Panc1 (cell line): ENCODE measurements at regions not wholly inside any gene's neighbourhood (a gene's known extent, or its start where the extent isn't known, plus 50 kb on each side); places are given as distances from the start of the nearest gene placed in this dataset.

Source experiments
- ATAC-seq: fragments of 200-7000 bp; cut with Tn5 transposase; 2 replicates; pipeline ENCODE4 v1.9.1; 2020; ENCODE audit warnings: mild to moderate bottlenecking, moderate library complexity
- BruUV-seq: library from RNA; stranded (reverse); fragments of 400-500 nt; replicated peaks from 2 replicates; lab custom pipeline; 2021; lab: Mats Ljungman, UMichigan
- CTCF ChIA-PET: fragments of 300-600 bp; sonication (Branson Sonifier 250); formaldehyde crosslinking; loops from one replicate; lab custom pipeline; 2022; ENCODE audit warnings: antibody characterized with exemption; lab: Charles Lee
- POLR2A ChIA-PET: fragments of 300-600 bp; sonication (Branson Sonifier 250); formaldehyde crosslinking; loops from one replicate; lab custom pipeline; 2022; ENCODE audit warnings: antibody characterized with exemption; lab: Charles Lee
- DNase-seq: peaks from one replicate; pipeline ENCODE4 v3.0.0-alpha.2; 2010; ENCODE audit warnings: low read depth, low spot score
- H3K27ac ChIP-seq: 2 replicates; pipeline ENCODE4 v1.5.1; 2011; ENCODE audit warnings: mild to moderate bottlenecking, low read length, inconsistent platforms
- H3K27me3 ChIP-seq: fragments of 200-500 bp; sonication (Bioruptor generic); 2 replicates; pipeline ENCODE4 v1.6.0; 2014; ENCODE audit warnings: low read length, inconsistent platforms; ENCODE audit not compliant: control insufficient read depth, insufficient read depth
- H3K36me3 ChIP-seq: fragments of 200-500 bp; sonication (Bioruptor generic); 2 replicates; pipeline ENCODE4 v1.5.1; 2014; ENCODE audit warnings: inconsistent platforms, mild to moderate bottlenecking, low read length, moderate library complexity; ENCODE audit not compliant: control insufficient read depth, insufficient read depth
- H3K4me1 ChIP-seq: 2 replicates; pipeline ENCODE4 v1.5.1; 2011; ENCODE audit warnings: inconsistent platforms, mild to moderate bottlenecking, low read length, moderate library complexity; ENCODE audit not compliant: control insufficient read depth, insufficient read depth
- H3K4me3 ChIP-seq, 2 experiments: 2 replicates each; pipeline ENCODE4 v1.5.1; 2011 to 2012; ENCODE audit warnings: low read depth in 2 of 2, low read length in 2 of 2, mild to moderate bottlenecking in 2 of 2, inconsistent platforms in 1 of 2, moderate library complexity in 1 of 2
- H3K9me3 ChIP-seq: fragments of 200-500 bp; sonication (Bioruptor generic); 2 replicates; pipeline ENCODE4 v1.5.1; 2014; ENCODE audit warnings: low read depth, mild to moderate bottlenecking, inconsistent platforms, low read length, moderate library complexity; ENCODE audit not compliant: control insufficient read depth, insufficient read depth
- CTCF ChIP-seq: fragments of 450-650 bp; IDR thresholded peaks from 2 replicates; pipeline ENCODE4 v1.5.1; 2017; ENCODE audit warnings: mild to moderate bottlenecking
- POLR2AphosphoS5 ChIP-seq: IDR thresholded peaks from 2 replicates; pipeline ENCODE4 v1.6.1; 2012; ENCODE audit warnings: mild to moderate bottlenecking, low read depth, low read length, moderate library complexity
- REST ChIP-seq, 2 experiments: IDR thresholded peaks; 2 replicates each; pipeline ENCODE4 v1.6.1; 2011 to 2012; ENCODE audit warnings: low read depth in 2 of 2, control low read depth in 1 of 2, low read length in 1 of 2, mild to moderate bottlenecking in 1 of 2, moderate library complexity in 1 of 2; ENCODE audit not compliant: insufficient read depth in 1 of 2
- SIN3A ChIP-seq: IDR thresholded peaks from 2 replicates; pipeline ENCODE4 v1.6.1; 2012; ENCODE audit warnings: low read depth, mild to moderate bottlenecking, low read length, moderate library complexity, borderline replicate concordance; ENCODE audit not compliant: insufficient read depth
- TCF7L2 ChIP-seq: IDR thresholded peaks from 2 replicates; pipeline ENCODE4 v1.6.1; 2011; ENCODE audit warnings: mild to moderate bottlenecking, low read depth, low read length, inconsistent platforms
- in situ Hi-C: cut with HindIII; loops from 2 replicates; pipeline ENCODE4 v1.10.0; 2016; ENCODE audit warnings: low sequenced_read_pairs, low pct_unique_long_range_greater_than_20kb
- intact Hi-C: fragments of 100-400 bp; cut with micrococcal nuclease; formaldehyde crosslinking; loops from one replicate; pipeline ENCODE4 v1.10.0; 2022; ENCODE audit not compliant: unreplicated experiment

GRCh38 chr2:239731998-239732665 is 293.0 kb downstream of the NDUFA10 start:
- POLR2A ChIA-PET, result no interaction called here
- ATAC-seq, result no peak
- H3K36me3 ChIP-seq, result no peaks in the 10 kb centered on the region

GRCh38 chr2:239731422-239731821 is 293.7 kb downstream of the NDUFA10 start:
- ChIA-PET POLR2A (no interaction called here), CTCF (no interaction called here)
- no peaks in the 10 kb centered on the region for H3K27me3 ChIP-seq
- H3K9me3 ChIP-seq, result no peaks in the 10 kb centered on the region
- in situ Hi-C loops (no loop called here), intact Hi-C loops (no loop called here)
- no peaks in the 10 kb centered on the region for H3K4me1 ChIP-seq
- no peaks in the 10 kb centered on the region for H3K36me3 ChIP-seq
- no peak for TF ChIP-seq POLR2AphosphoS5
- TF ChIP-seq SIN3A, result no peak
- no peak for TF ChIP-seq REST (IDR thresholded peaks at IDR 0.05; ENCODE audit: insufficient read depth in 1 of 2, low read depth in 2 of 2, low read length in 1 of 2)
- no peak; the same call in 1 of the 2 replicates for TF ChIP-seq CTCF
- no peak for TF ChIP-seq TCF7L2
- H3K4me3 ChIP-seq, result no peak overlapping the region
- DNase-seq, result no peak
- no TSS peak for BruUV-seq
- no peak overlapping the region for H3K27ac ChIP-seq
- 0 out of 2 replicates have a peak, but pooled peaks have one; percentile 39 for ATAC-seq

More at GRCh38 chr2:239731998-239732665, 293.0 kb downstream of the NDUFA10 start:
- no TSS peak for BruUV-seq
- Histone ChIP-seq H3K4me3 (no peak overlapping the region), H3K4me1 (no peaks in the 10 kb centered on the region), H3K27me3 (no peaks in the 10 kb centered on the region), H3K27ac (no peak overlapping the region), H3K9me3 (no peaks in the 10 kb centered on the region)
- DNase-seq, result no peak
- intact Hi-C loops (no loop called here), in situ Hi-C loops (no loop called here)
- CTCF ChIA-PET, result no interaction called here
- TF ChIP-seq REST (IDR thresholded peaks at IDR 0.05; ENCODE audit: insufficient read depth in 1 of 2, low read depth in 2 of 2, low read length in 1 of 2) (no peak), SIN3A (no peak), TCF7L2 (no peak), POLR2AphosphoS5 (no peak), CTCF (no peak)
